SK-N-MC (cell line): ENCODE measurements at regions not wholly inside any gene's neighbourhood (a gene's known extent, or its start where the extent isn't known, plus 50 kb on each side); places are given as distances from the start of the nearest gene placed in this dataset.

Source experiments
- DNase-seq: peaks from one replicate; pipeline ENCODE4 v3.0.0-alpha.2; 2011; ENCODE audit warnings: low read depth, low spot score
- H3K27ac ChIP-seq: fragments of 200-600 bp; sonication (generic); 2 replicates; pipeline ENCODE4 v1.5.1; 2016; ENCODE audit warnings: mixed run types
- H3K36me3 ChIP-seq: fragments of 200-600 bp; sonication (generic); 2 replicates; pipeline ENCODE4 v1.6.1; 2017; ENCODE audit warnings: antibody characterized with exemption, low read length, mixed read lengths; ENCODE audit not compliant: insufficient read depth
- H3K4me3 ChIP-seq: fragments of 200-600 bp; sonication (generic); 2 replicates; pipeline ENCODE4 v1.5.1; 2016
- H3K9ac ChIP-seq: fragments of 200-600 bp; sonication (generic); 2 replicates; pipeline ENCODE4 v1.8.0; 2017; ENCODE audit warnings: mixed run types, mixed read lengths; ENCODE audit not compliant: insufficient read length
- H3K9me3 ChIP-seq: fragments of 200-600 bp; sonication (generic); 2 replicates; pipeline ENCODE4 v1.6.1; 2017; ENCODE audit warnings: low read depth, mild to moderate bottlenecking, antibody characterized with exemption, low read length, moderate library complexity, mixed read lengths
- EZH2 ChIP-seq: fragments of 200-600 bp; sonication (generic); IDR thresholded peaks from one replicate; pipeline ENCODE4 v1.6.1; 2017; ENCODE audit warnings: antibody characterized with exemption
- FOXP2 ChIP-seq: optimal IDR thresholded peaks from 2 replicates; pipeline ENCODE3; 2011; ENCODE audit warnings: mild to moderate bottlenecking, moderate library complexity; ENCODE audit not compliant: insufficient read depth; ENCODE audit errors: extremely low read length, control extremely low read depth
- POLR2AphosphoS5 ChIP-seq: IDR thresholded peaks from 2 replicates; pipeline ENCODE4 v1.6.1; 2012; ENCODE audit warnings: mild to moderate bottlenecking, low read depth, low read length, borderline replicate concordance

- Histone ChIP-seq H3K27ac (no peak overlapping the region), H3K9ac (no peak overlapping the region), H3K36me3 (no peaks in the 10 kb centered on the region), H3K4me3 (no peak overlapping the region), H3K9me3 (no peaks in the 10 kb centered on the region)
- TF ChIP-seq EZH2 = no peak
- no peak for TF ChIP-seq FOXP2
- TF ChIP-seq POLR2AphosphoS5 = no peak
- no peak for DNase-seq
These were observed 83.1 kb upstream of the STEAP1B start for GRCh38 chr7:22582863-22583622.

- TF ChIP-seq FOXP2 = no peak
- TF ChIP-seq EZH2 = no peak
- no peak for TF ChIP-seq POLR2AphosphoS5
- Histone ChIP-seq H3K4me3 (no peak overlapping the region), H3K9ac (no peak overlapping the region), H3K27ac (no peak overlapping the region), H3K36me3 (no peaks in the 10 kb centered on the region), H3K9me3 (no peaks in the 10 kb centered on the region)
- no peak for DNase-seq
These were observed 81.1 kb upstream of the STEAP1B start for GRCh38 chr7:22581099-22581498.

GRCh38 chr7:22579961-22580360 lies 80.0 kb upstream of the STEAP1B start:
- Histone ChIP-seq H3K4me3 (no peak overlapping the region), H3K9me3 (no peaks in the 10 kb centered on the region), H3K27ac (no peak overlapping the region), H3K36me3 (no peaks in the 10 kb centered on the region), H3K9ac (no peak overlapping the region)
- no peak for DNase-seq
- no peak for TF ChIP-seq FOXP2
- TF ChIP-seq EZH2 = no peak
- no peak for TF ChIP-seq POLR2AphosphoS5

- no peak for DNase-seq
- TF ChIP-seq FOXP2 (no peak), EZH2 (no peak), POLR2AphosphoS5 (no peak)
- Histone ChIP-seq H3K4me3 (no peak overlapping the region), H3K36me3 (no peaks in the 10 kb centered on the region), H3K27ac (no peak overlapping the region), H3K9me3 (no peaks in the 10 kb centered on the region), H3K9ac (no peak overlapping the region)
These were observed 78.2 kb upstream of the STEAP1B start for GRCh38 chr7:22578007-22578733.

GRCh38 chr7:22577470-22578001 lies 77.5 kb upstream of the STEAP1B start:
- TF ChIP-seq FOXP2 = no peak
- no peak for TF ChIP-seq EZH2
- TF ChIP-seq POLR2AphosphoS5 = no peak
- H3K27ac ChIP-seq = no peak overlapping the region
- no peak overlapping the region for H3K9ac ChIP-seq
- H3K9me3 ChIP-seq = no peaks in the 10 kb centered on the region
- no peak overlapping the region for H3K4me3 ChIP-seq
- H3K36me3 ChIP-seq = no peaks in the 10 kb centered on the region
- DNase-seq = no peak

- Histone ChIP-seq H3K9ac (no peak overlapping the region), H3K4me3 (no peak overlapping the region), H3K36me3 (no peaks in the 10 kb centered on the region), H3K27ac (no peak overlapping the region), H3K9me3 (no peaks in the 10 kb centered on the region)
- TF ChIP-seq EZH2 = no peak
- TF ChIP-seq POLR2AphosphoS5 = no peak
- no peak for TF ChIP-seq FOXP2
- no peak for DNase-seq
These were observed 76.9 kb upstream of the STEAP1B start for GRCh38 chr7:22576612-22577469.

GRCh38 chr7:22574754-22575520 lies 74.9 kb upstream of the STEAP1B start:
- Histone ChIP-seq H3K4me3 (no peak overlapping the region), H3K36me3 (no peaks in the 10 kb centered on the region), H3K9me3 (no peaks in the 10 kb centered on the region), H3K27ac (no peak overlapping the region), H3K9ac (no peak overlapping the region)
- DNase-seq = no peak
- TF ChIP-seq FOXP2 (no peak), POLR2AphosphoS5 (no peak), EZH2 (no peak)
